ENCODE measurements at regions not wholly inside any gene's neighbourhood (a gene's known extent, or its start where the extent isn't known, plus 50 kb on each side); places are given as distances from the start of the nearest gene placed in this dataset.
A peak's percentile ranks its signal among the peaks of the same experiment; 100 is the strongest.
"Not testable (repeated sequence)": the region's sequence is repeated elsewhere in the genome, so short reads cannot be mapped to it uniquely, and the experiment has no call there.

- DNase-seq (ENCODE audit: low read depth): no peak
Measured at GRCh38 chr15:66864871-66865281, 162.8 kb downstream of the SMAD6 start.

- DNase-seq (ENCODE audit: low read depth): no peak
Measured at GRCh38 chr15:66865622-66866611, 163.9 kb downstream of the SMAD6 start.

- no peak for DNase-seq (ENCODE audit: low read depth)
Measured at GRCh38 chr15:66866656-66867055, 164.6 kb downstream of the SMAD6 start.

GRCh38 chr15:66868918-66869317 lies 166.9 kb downstream of the SMAD6 start:
- DNase-seq (ENCODE audit: low read depth): no peak

- no peak for DNase-seq (ENCODE audit: low read depth)
Measured at GRCh38 chr15:66870880-66871388, 168.9 kb downstream of the SMAD6 start.

GRCh38 chr15:66872405-66872804 lies 170.4 kb downstream of the SMAD6 start:
- DNase-seq (ENCODE audit: low read depth): no peak

- DNase-seq (ENCODE audit: low read depth): not testable (repeated sequence)
Measured at GRCh38 chr15:66873331-66873730, 171.3 kb downstream of the SMAD6 start.

- no peak for DNase-seq (ENCODE audit: low read depth)
Measured at GRCh38 chr15:66873856-66874255, 171.8 kb downstream of the SMAD6 start.

- DNase-seq (ENCODE audit: low read depth): no peak
Measured at GRCh38 chr15:66875588-66876420, 173.8 kb downstream of the SMAD6 start.

GRCh38 chr15:66876421-66876730 lies 174.3 kb downstream of the SMAD6 start:
- no peak for DNase-seq (ENCODE audit: low read depth)

- DNase-seq (ENCODE audit: low read depth): no peak
Measured at GRCh38 chr15:66876731-66877476, 174.9 kb downstream of the SMAD6 start.

GRCh38 chr15:66877477-66878271 lies 175.6 kb downstream of the SMAD6 start:
- no peak for DNase-seq (ENCODE audit: low read depth)

- no peak for DNase-seq (ENCODE audit: low read depth)
Measured at GRCh38 chr15:66878761-66879160, 176.7 kb downstream of the SMAD6 start.

GRCh38 chr15:66879531-66880368 lies 177.7 kb downstream of the SMAD6 start:
- DNase-seq (ENCODE audit: low read depth): no peak

- no peak for DNase-seq (ENCODE audit: low read depth)
Measured at GRCh38 chr15:66880380-66881155, 178.5 kb downstream of the SMAD6 start.

GRCh38 chr15:66881173-66881905 lies 179.3 kb downstream of the SMAD6 start:
- no peak for DNase-seq (ENCODE audit: low read depth)

GRCh38 chr15:66882251-66883020 lies 180.4 kb downstream of the SMAD6 start:
- DNase-seq (ENCODE audit: low read depth): peak; percentile 76

All from GM04503 (cell line).